CD1c-positive myeloid dendritic cell (primary cell): ENCODE measurements at regions not wholly inside any gene's neighbourhood (a gene's known extent, or its start where the extent isn't known, plus 50 kb on each side); places are given as distances from the start of the nearest gene placed in this dataset.
A peak's percentile ranks its signal among the peaks of the same experiment; 100 is the strongest.
"Not testable (repeated sequence)": the region's sequence is repeated elsewhere in the genome, so short reads cannot be mapped to it uniquely, and the experiment has no call there.

Experiments
- DNase-seq: peaks from one replicate; pipeline ENCODE4 v3.0.0-alpha.2; 2016; ENCODE audit errors: extremely low spot score

DNA sequence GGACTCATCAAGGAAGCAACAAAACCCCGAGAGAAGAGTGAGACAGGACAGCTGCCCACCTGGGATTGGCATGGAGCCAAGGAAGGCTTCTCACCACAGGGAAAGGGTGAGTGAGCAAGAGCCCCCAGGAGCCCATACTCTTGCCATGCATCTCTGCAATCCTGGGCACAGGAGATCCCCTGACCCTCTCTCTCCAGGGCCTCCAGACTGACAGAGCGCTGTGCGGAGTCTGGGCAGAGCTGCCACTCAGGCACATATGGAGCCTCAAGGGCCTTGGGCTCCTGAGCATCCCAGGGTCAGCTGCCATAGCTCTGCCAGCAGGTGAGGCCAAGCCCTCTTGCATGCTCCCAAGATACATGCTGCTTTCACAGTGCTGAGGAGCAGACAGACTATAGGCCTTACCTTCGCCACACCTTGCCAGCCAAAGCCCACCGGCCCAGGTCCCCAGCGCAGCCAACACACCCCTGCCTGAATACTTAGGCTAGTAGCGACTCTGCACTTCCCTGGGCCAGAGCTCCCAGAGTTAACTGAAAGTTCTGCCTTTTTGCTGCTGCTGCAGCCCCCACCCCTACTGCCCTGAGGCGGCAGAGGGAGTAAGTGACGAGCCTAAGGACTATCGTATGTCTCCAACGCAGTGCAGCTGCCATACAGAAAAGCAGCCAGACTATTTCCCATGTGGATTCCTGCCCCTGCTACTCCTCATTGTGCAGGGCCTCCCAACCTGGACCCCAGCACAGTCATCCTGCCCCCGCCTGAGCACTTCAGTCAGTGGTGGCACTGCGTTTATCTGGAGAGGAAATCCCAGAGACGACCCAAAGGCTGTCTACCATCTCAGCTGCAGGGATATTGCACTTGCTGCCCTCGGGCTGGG, 251.6 kb downstream of the SPATA31A6 start:
- DNase-seq, result not testable (repeated sequence)

DNA sequence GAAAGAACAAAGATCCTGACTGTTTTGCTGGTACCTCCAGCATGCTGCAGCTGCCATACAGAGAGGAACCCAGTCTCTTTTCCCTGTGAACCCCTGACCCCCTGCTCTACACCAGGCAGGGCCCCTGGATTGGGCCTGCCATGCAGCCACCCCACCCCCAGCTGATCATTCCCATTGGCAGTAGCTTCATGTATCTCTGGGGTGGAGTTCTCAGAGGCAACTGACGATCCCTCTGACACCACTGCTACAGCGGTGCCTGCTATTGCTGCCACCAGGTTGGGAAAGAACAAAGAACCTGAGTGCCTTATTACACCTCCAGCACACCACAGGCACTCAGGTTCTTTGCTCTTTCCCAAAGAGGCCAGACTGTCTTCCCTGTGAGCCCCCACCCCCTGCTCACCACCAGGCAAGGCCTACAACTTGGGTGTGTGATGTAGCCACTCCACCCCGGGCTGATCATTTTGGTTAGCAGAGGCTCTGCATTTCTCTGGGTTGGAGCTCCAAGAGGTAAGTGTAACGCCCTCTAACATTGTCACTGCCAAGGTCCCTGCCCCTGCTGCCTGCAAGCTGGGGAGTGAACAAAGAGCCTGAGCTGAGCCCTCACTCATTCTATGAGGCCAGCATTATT, 252.4 kb downstream of the SPATA31A6 start:
- not testable (repeated sequence) for DNase-seq

DNA sequence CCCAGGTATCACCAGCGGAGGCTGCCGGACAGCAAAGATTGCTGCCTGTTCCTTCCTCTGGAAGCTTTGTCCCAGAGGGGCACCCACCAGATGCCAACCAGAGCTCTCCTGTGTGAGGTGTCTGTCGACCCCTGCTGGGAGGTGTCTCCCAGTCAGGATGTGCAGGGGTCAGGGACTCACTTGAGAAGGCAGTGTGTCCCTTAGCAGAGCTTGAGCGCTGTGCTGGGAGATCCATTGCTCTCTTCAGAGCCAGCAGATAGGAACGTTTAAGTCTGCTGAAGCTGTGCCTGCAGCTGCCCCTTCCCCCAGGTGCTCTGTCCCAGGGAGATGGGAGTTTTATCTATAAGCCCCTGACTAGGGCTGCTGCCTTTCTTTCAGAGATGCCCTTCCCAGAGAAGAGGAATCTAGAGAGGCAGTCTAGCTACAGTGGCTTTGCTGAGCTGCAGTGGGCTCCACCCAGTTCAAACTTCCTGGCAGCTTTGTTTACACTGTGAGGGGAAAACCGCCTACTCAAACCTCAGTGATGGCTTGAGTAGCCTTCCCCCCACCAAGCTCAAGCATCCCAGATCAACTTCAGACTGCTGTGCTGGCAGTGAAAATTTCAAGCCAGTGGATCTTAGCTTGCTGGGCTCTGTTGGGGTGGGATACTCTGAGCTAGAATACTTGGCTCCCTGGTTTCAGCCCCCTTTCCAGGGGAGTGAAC, 253.7 kb downstream of the SPATA31A6 start:
- not testable (repeated sequence) for DNase-seq

DNA sequence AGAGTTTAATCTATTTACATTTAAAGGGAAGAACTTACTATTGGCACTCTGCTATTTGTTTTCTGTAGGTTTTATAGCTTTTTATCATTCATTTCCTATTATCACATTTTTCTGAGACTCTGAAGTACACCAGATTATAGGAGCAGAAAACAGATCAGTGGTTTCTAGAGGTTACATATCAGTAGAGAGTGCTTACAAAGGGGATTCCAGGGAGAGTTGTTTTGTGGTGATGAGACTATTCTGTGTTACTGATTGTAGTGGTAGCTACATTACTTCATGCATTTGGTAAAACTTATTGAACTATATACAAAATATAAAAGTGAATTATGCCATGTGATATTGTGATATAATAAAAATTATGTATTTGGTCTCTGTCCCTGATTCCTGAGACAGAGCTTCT, 259.2 kb downstream of the SPATA31A6 start:
- DNase-seq, result not testable (repeated sequence)

DNA sequence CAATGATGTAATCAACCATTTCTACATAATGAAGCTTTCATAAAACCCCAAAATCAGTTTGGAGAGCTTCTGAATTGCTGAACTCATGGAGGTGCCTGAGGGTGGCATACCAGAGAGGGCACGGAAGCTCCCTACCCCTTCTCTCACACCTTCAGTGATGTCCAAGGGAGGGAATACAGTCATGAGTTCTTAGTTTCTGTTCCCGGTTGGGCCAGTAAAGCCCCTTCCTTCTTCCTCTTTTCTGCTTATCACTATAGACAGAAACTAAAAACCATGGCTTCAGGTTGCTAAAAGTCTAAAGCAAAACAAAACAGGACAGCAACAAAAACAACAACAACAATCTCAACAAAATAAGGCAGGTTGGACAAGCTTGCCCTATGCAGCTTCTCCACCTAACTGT, 260.0 kb downstream of the SPATA31A6 start:
- peak; percentile 44 for DNase-seq

DNA sequence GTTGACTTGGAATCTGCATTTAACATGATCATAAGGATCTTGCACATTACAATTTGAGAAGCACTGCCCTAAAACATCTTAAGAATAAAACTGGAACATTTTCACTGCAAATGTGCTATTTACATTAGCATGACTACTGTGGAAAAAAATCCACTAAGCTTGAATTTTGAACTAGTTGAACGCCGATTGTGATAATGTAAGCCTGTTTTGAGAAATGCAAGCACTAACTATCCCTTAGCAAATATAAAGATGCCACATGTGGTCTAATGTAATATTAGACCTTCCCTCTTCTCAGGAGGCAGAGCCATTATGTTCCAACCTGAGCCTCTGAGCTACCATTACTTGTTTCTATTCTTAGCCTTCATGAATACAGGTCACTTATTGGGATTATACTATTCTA, 278.0 kb downstream of the SPATA31A6 start:
- not testable (repeated sequence) for DNase-seq

DNA sequence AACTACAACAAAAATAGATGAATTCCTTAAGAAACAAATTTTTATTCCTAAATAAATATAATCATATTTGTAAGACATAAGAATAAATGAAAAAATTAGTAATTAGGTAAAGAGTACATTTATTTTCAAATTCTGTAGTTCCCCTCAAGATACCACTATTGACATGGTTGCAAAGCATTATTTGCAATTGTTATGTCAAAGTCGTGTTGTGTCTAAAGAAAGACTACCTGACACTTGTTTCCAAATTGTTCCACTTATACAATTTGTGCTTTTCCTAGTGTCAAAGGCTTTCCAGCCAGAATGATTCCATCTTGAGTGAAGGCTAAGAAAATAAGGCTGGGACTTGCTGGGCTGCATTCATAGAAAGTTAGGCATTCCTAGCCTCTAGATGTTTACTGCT, 278.4 kb downstream of the SPATA31A6 start:
- DNase-seq, result not testable (repeated sequence)

DNA sequence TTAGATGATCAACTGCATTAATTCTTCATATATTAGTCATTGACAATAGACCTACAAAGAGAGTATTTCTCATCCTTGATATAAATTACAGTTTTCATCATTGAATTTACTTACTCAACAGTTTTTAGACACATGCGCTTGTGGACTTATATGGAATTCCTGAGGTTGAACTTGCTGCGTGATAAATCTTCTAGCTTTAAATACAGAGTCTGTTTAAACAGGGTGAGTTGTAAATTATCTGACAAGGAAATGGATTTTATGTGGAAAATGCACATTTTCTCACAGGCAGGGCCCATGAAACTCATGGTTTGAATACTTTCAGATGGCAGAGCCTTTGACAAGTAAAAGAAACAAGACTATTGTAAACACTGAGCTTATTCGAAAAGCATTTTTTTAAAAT, 280.5 kb downstream of the SPATA31A6 start:
- DNase-seq, result not testable (repeated sequence)

DNA sequence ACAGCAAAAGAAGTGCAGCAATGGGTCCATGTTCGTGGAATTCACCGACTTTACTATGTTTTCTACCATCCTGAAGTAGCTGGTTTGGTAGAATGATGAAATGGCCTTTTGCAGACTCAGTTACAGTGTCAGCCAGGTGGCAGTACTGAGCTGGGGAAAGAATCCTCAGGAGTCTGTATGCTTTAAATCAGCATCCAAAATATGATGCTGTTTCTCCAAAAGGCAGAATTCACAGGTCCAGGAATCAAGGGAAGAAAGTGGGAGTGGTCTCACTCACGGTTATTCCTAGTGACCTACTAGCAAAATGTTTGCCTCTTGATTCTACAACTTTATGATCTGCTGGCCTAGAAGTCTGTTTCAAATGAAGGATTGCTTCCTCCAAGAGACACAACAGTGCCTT, 287.1 kb downstream of the SPATA31A6 start:
- DNase-seq, result peak; percentile 28

DNA sequence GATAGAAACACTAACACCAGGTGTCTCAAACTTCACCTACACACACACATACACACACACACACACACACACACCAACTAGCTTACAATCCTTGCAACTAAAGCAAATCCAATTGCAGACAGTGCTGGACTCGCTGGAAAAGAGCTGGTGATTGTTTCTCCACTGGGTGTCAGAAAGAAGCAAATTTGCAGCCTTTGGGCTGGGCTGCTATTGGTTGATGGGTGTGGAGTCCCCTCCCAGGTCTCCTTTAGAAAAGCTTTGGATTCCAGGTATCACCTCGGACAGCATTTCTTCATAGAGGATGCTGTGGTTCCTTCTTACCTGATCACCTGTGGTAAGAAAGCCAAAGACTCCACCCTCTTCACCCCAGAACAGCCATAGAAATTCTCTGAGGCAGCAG, 307.5 kb downstream of the SPATA31A6 start:
- DNase-seq, result not testable (repeated sequence)

DNA sequence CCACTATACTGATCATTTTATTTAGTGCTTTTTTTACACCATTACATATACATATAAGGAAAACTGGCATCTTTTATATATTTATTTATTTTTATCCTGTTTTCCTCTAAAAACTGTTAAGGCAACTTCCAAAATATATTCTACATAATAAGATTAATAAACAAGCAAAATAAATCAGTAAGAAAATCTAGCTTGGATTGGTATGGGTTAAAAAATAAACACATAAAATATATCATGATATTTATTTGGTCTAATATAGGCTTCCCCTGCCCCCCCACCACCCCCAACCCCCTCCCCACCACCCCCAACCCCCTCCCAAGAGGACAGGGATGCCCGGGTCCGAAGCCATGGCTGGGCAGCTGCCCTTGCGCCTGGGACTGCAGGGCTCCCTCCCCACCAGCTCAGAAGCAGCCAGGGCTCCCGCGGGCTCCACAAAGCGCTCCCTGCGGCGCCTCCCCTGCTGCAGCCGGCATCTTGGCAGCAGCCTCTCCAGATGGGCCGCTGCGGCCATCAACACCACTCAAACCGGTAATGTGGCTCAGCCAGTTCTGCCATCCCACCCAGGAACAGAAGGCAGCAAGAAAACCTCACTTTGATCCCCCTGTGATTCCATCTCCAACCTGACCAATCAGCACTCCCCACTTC, 319.3 kb downstream of the SPATA31A6 start:
- not testable (repeated sequence) for DNase-seq

DNA sequence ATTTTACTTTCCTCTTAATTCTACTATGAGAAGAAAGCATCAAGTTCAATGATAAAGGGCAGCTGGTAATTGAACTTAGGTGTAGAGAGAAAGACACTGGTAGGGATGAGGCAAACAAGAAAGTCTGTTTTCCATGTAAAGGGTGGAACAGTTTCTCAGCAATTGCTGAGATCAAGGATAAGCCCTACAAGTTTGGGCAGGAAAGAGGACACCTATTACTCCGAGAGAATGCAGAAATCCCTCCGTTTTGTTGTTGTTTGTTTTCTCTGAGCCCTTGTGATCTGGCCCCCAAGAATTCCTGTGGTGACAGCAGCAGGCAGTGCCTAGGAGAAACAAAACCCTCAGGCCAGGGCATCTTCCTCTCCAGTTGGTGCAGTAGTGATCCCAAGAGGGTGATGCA, 324.7 kb downstream of the SPATA31A6 start:
- not testable (repeated sequence) for DNase-seq

DNA sequence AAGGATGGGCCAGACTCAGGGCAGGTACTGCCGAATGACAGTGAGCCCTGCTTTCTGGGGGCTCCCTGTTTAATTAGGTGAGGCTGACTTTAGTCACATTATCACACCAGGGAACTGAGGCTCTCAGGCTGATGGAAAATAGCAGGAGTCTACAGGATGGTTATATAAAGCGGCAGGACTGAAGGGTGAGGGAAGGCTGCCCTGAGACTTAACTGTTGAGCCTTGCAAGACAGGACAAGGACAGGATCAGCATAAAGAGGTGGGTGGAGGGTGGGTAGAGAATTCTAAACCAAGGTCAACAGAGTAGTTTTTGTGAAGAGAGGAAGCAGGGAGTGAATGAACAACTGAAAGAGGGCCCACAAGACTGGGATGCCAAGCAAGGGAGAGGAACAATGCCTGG, 330.1 kb downstream of the SPATA31A6 start:
- DNase-seq, result not testable (repeated sequence)

DNA sequence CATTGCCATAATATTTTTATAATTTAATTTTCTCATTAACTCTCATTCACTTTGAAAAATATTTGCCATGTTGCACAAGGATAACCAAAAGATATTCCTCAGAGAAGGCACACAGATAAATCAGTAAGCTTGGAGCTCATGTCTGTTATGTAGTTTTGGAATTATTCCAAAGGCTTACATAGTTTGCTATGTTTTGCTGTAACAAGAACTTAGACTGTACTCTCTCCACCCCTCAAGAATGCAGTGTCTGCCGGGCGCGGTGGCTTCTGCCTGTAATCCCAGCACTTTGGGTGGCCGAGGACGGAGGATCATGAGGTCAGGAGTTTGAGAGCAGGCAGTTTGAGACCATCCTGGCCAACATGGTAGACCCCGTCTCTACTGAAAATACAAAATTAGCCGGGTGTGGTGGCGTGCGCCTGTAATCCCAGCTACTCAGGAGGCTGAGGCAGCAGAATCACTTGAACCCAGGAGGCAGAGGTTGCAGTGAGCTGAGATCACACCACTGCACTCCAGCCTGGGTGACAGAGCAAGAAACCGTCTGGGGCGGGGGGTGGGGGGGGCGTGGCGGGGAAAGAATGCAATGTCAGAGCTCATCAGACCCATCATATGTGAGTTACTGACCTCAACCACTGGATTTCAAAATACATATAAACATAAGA, 351.0 kb downstream of the SPATA31A6 start:
- DNase-seq, result peak; percentile 0

DNA sequence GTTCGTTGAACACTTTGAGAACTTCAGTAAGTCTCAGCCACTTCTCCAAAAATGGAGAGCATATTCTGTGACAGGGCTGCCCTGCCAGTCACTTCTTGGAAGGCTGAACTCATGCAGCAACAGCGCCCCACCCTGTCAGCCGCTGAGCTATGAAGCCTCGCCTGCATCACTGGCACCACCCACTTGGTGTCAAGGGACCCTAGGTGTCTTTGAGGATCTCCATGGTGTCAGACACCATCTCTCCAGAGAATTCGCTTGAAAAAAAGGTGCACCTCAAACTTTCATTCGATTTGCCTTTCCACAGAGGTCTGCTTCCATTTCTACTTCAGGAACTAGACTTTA, 351.5 kb downstream of the SPATA31A6 start:
- peak; percentile 0 for DNase-seq

DNA sequence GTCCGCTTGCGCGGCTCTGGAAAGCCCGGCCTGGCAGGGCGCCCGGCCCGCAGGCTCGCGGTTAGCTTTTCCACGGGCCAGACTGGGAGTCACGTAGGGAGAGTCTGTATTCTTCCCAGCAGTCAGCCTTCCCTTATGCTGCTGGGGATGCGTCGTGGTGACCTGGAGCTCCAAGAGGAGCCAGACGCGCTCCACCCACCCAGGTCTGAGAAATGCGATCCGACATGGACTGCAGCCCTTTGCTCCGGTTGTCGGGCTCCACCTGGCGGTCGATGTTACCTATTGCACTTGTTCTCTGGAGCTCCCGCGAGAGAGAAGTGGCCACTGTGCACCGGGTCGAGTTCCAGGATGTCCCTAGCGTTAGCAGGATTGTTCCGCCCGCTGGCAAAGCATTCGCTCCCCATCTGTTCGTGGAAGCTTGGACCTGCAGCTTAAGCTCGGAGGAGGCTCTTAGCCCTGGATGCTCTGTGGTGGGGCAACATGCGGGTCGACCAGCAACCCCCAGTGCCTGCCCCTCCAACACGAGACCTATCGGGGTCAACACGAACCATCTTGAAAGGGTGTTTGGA, 367.4 kb downstream of the SPATA31A6 start:
- DNase-seq, result not testable (repeated sequence)

DNA sequence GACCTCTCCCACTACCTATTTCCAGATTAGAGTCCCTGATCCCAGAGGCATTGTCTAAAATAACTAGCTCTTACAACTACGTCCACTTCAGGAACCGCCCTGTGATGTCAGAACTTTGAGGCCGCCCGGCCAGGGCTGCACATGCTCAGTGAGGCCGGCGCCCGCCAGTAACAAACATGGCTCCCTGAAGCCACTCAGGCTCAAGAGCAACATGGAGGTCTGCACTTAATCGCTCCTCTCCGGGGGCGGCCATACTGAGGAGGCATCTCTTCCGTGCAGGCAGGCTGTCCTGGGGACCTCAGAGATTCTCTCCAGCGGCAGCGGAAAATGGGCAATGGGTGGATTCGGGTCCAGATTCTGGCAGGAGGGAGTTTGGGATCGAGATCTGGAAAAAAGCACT, 385.1 kb downstream of the SPATA31A6 start:
- not testable (repeated sequence) for DNase-seq

DNA sequence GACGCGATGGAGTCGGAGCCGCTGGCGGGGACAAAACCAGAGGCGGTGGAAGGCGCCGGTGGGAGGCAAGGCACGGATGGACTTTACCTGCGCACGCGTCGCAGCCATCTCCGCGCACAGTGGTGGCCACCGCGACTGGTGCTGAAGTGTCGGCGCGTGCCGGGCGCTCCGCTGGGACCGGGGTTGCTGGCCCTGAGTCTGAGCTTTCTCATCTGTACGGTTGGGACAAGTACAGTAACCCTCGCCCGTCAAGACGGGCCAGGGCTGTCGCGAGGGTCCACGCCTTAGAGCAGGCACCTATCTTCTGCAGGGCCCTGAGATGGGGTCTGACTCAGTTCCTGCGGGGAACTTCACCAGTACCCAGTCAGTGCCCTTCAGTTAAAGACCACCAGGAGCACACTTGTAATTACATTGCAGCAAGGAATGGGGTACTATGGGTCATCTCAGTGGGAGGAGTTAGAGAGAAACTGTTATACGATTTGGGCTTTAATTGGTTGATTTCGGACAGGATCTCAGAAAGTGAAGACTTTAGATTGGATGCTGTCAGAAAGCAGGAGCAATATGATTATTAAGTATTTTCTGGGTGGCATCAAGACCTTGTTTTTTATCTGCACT, 385.6 kb downstream of the SPATA31A6 start:
- not testable (repeated sequence) for DNase-seq

DNA sequence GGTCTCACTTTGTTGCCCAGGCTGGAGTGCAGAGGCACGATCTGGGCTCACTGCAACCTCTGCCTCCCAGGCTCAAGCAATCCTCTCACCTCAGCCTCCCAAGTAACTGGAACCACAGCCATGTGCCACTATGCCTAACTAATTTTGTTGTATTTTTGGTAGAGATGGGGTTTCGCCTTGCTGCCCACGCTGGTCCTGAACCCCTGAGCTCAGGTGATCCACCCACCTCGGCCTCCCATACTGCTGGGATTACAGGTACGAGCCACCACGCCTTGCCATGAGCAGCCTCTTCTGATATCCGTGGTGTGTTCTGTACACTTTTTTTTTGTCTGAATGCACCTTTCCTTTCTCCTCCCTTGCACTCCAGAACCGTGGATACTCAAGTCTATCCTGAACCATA, 394.4 kb downstream of the SPATA31A6 start:
- not testable (repeated sequence) for DNase-seq
